ENCODE measurements at regions not wholly inside any gene's neighbourhood (a gene's known extent, or its start where the extent isn't known, plus 50 kb on each side); places are given as distances from the start of the nearest gene placed in this dataset.

DNA sequence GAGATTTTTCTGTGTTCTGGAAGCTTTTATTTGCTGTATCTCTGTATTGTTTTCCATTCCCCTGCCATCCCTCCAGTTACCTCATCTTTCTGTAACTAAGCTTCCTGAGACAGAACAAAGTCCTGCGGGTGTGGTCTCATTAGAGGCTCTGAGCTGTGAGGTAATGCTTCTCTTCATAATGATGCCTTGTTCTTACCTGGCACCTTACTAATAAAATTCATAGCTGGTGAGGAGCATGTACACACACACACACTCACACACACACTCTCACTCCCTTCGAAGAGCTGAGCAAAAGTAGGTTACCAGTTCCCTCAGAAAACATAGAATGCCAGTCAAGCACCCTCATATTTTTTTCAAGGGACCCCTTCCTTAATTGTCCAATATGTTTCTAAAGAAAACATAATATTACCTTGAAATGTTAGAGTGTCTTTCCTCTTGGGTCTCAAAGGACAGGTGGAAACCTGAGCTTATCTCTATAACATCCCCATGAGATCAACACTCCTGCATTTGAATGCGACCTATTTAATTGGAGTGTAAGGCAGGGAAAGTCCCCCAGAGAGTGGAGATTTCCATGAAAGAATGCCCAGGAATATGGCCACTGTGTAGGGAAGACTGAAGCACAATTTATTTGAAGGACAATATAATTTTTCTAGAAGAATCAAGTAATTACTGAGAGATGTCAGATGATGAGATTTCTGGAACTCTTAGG is 161.6 kb upstream of the NCK2 start:
- CTCF ChIA-PET: interaction anchor here (0.6 to 1.1 kb wide), 2 partner anchors 38 to 516 kb away, joined by 3 read pairs; no protein-coding TSS in a partner anchor

DNA sequence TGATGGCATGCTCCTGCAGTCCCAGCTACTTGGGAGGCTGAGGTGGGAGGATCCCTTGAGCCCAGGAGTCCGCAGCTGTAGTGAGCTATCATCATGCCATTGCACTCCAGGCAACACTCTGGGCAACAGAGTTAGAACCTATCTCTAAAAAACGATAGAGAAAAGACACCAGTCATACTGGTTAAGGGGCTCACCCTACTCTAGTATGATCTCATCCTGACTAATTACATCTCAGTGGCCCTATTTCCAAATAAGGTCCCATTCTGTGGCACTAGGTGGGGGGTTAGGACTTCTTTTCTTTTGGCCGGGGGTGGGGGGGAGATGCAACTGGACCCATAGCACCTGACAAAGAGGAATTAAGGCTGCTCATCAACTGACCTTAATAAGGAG is 163.2 kb upstream of the NCK2 start:
- TF ChIP-seq, protein P1, sequence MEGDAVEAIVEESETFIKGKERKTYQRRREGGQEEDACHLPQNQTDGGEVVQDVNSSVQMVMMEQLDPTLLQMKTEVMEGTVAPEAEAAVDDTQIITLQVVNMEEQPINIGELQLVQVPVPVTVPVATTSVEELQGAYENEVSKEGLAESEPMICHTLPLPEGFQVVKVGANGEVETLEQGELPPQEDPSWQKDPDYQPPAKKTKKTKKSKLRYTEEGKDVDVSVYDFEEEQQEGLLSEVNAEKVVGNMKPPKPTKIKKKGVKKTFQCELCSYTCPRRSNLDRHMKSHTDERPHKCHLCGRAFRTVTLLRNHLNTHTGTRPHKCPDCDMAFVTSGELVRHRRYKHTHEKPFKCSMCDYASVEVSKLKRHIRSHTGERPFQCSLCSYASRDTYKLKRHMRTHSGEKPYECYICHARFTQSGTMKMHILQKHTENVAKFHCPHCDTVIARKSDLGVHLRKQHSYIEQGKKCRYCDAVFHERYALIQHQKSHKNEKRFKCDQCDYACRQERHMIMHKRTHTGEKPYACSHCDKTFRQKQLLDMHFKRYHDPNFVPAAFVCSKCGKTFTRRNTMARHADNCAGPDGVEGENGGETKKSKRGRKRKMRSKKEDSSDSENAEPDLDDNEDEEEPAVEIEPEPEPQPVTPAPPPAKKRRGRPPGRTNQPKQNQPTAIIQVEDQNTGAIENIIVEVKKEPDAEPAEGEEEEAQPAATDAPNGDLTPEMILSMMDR (IDR thresholded peaks at IDR 0.05; ENCODE audit: unreplicated experiment): no peak

More for the DNA sequence above, 161.6 kb upstream of the NCK2 start:
- POLR2A ChIA-PET: interaction anchor here (1.2 kb wide), 1 partner anchor 9 kb away, joined by 3 read pairs; no protein-coding TSS in a partner anchor
- H3K36me3 Mint-ChIP-seq (ENCODE audit: insufficient read depth, unreplicated experiment): peaks cover 6% of the 10 kb centered on the region
- H3K27ac Mint-ChIP-seq (ENCODE audit: low read depth, unreplicated experiment): no peak overlapping the region
- peaks cover 20% of the 10 kb centered on the region for H3K27me3 Mint-ChIP-seq (ENCODE audit: insufficient read depth, unreplicated experiment)
- H3K4me1 Mint-ChIP-seq (ENCODE audit: insufficient read depth, unreplicated experiment): no peaks in the 10 kb centered on the region
- TF ChIP-seq, protein P1 (IDR thresholded peaks at IDR 0.05; ENCODE audit: unreplicated experiment): no peak
- H3K4me3 Mint-ChIP-seq (ENCODE audit: unreplicated experiment): no peak overlapping the region
- intact Hi-C loops (cut with micrococcal nuclease): no loop called here
- DNase-seq (ENCODE audit: unreplicated experiment): no peak
- no TSS peak for BruUV-seq (replicated peaks)
- peaks cover 7% of the 10 kb centered on the region for H3K9me3 Mint-ChIP-seq (ENCODE audit: unreplicated experiment)

DNA sequence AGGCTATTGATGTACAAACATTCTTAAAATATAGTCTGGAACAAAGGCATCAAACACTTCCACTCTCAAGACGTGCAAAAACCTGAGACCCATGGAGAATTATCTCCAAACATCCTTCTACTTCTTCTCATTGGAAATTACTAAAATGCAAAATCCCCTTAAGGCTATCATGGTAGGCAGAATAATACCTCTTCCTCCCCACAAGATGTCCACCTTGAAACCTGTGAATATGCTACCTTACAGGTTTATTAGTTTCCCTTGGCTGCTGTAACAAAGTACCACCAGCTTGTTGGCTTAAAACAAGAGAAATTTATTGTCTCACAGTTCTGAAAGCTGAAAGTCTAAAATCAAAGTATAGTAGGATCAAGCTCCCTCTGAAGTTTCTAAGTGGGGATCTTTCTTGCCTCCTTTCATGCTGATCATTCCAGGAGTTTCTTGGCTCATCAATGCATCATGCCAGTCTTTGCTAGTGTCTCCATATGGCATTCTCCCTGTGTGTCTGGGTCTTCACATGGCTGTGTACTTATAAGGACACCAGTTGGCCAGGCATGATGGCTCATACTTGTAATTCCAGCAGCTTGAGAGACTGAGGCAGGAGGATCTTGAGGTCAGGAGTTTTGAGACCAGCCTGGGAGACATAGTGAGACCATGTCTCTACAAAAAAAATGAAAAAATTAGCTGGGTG is 163.7 kb upstream of the NCK2 start:
- Mint-ChIP-seq H3K4me1 (ENCODE audit: insufficient read depth, unreplicated experiment) (peaks cover 8% of the 10 kb centered on the region), H3K27ac (ENCODE audit: low read depth, unreplicated experiment) (no peak overlapping the region), H3K4me3 (ENCODE audit: unreplicated experiment) (no peak overlapping the region), H3K27me3 (ENCODE audit: insufficient read depth, unreplicated experiment) (peaks cover 20% of the 10 kb centered on the region), H3K9me3 (ENCODE audit: unreplicated experiment) (no peaks in the 10 kb centered on the region), H3K36me3 (ENCODE audit: insufficient read depth, unreplicated experiment) (peaks cover 6% of the 10 kb centered on the region)
- CTCF ChIA-PET: interaction anchor here (0.6 to 0.7 kb wide), 3 partner anchors 92 to 514 kb away, joined by 3 read pairs; no protein-coding TSS in a partner anchor
- intact Hi-C loops (cut with micrococcal nuclease): no loop called here
- TF ChIP-seq, protein P1 (IDR thresholded peaks at IDR 0.05; ENCODE audit: unreplicated experiment): no peak
- BruUV-seq (replicated peaks): no TSS peak
- DNase-seq (ENCODE audit: unreplicated experiment): no peak
- POLR2A ChIA-PET: no interaction called here

More for the DNA sequence above, 163.2 kb upstream of the NCK2 start:
- peaks cover 6% of the 10 kb centered on the region for H3K36me3 Mint-ChIP-seq (ENCODE audit: insufficient read depth, unreplicated experiment)
- H3K27me3 Mint-ChIP-seq (ENCODE audit: insufficient read depth, unreplicated experiment): peaks cover 20% of the 10 kb centered on the region
- intact Hi-C loops (cut with micrococcal nuclease): no loop called here
- no peaks in the 10 kb centered on the region for H3K9me3 Mint-ChIP-seq (ENCODE audit: unreplicated experiment)
- POLR2A ChIA-PET: no interaction called here
- no peak overlapping the region for H3K27ac Mint-ChIP-seq (ENCODE audit: low read depth, unreplicated experiment)
- no peak for DNase-seq (ENCODE audit: unreplicated experiment)
- H3K4me3 Mint-ChIP-seq (ENCODE audit: unreplicated experiment): no peak overlapping the region
- BruUV-seq (replicated peaks): no TSS peak
- CTCF ChIA-PET: no interaction called here
- H3K4me1 Mint-ChIP-seq (ENCODE audit: insufficient read depth, unreplicated experiment): peaks cover 3% of the 10 kb centered on the region

DNA sequence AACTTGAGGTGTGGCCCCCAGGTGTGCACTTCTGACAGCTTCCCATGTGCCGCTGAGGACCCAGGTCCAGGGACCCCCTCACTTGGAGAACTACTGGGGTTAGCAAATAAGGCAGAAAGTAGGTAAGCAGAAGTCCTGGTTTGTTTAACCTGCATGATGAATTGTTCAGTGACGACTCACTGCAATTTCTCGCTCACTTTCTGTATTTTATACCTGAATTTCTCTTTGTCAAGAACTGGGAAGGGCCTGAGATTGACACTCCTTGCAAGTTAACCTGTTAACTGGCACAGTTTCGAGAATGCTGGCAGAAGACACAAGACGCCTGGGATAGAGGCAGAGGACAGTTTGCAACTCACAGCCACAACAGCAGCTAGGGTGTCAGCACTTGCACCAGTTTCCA is 164.5 kb upstream of the NCK2 start:
- BruUV-seq (replicated peaks): no TSS peak
- peaks cover 28% of the 10 kb centered on the region for H3K27me3 Mint-ChIP-seq (ENCODE audit: insufficient read depth, unreplicated experiment)

More for the DNA sequence above, 164.5 kb upstream of the NCK2 start:
- Mint-ChIP-seq H3K4me3 (ENCODE audit: unreplicated experiment) (no peak overlapping the region), H3K27ac (ENCODE audit: low read depth, unreplicated experiment) (no peak overlapping the region), H3K4me1 (ENCODE audit: insufficient read depth, unreplicated experiment) (peaks cover 15% of the 10 kb centered on the region), H3K36me3 (ENCODE audit: insufficient read depth, unreplicated experiment) (peaks cover under 1% of the 10 kb centered on the region), H3K9me3 (ENCODE audit: unreplicated experiment) (no peaks in the 10 kb centered on the region)
- no peak for DNase-seq (ENCODE audit: unreplicated experiment)
- POLR2A ChIA-PET: no interaction called here
- TF ChIP-seq, protein P1 (IDR thresholded peaks at IDR 0.05; ENCODE audit: unreplicated experiment): no peak
- CTCF ChIA-PET: interaction anchor here (0.6 kb wide), 1 partner anchor 515 kb away, joined by 3 read pairs; no protein-coding TSS in a partner anchor
- intact Hi-C loops (cut with micrococcal nuclease): no loop called here
